DMS 273 (cell line): ENCODE measurements at regions not wholly inside any gene's neighbourhood (a gene's known extent, or its start where the extent isn't known, plus 50 kb on each side); places are given as distances from the start of the nearest gene placed in this dataset.
"Not testable (repeated sequence)": the region's sequence is repeated elsewhere in the genome, so short reads cannot be mapped to it uniquely, and the experiment has no call there.

Experiments
- DNase-seq: peaks from one replicate; lab custom pipeline; 2025; ENCODE audit not compliant: unreplicated experiment; lab: John Stamatoyannopoulos, UW

DNA sequence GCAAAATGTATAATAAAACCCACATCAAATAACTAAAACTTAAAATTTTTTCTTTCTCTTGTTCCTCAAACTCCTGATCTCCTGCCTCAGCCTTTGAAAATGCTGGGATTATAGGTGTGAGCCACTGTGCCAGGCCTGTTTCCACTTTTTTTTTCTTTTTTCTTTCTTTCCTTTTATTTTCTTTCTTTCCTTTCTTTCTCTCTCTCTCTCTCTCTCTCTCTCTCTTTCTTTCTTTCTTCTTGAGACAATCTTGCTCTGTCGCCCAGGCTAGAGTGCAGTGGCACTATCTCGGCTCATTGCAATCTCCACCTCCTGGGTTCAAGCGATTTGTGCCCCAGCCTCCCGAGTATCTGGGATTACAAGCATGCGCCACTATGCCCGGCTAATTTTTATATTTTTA, 164.6 kb downstream of the OR2B2 start:
- no peak for DNase-seq

DNA sequence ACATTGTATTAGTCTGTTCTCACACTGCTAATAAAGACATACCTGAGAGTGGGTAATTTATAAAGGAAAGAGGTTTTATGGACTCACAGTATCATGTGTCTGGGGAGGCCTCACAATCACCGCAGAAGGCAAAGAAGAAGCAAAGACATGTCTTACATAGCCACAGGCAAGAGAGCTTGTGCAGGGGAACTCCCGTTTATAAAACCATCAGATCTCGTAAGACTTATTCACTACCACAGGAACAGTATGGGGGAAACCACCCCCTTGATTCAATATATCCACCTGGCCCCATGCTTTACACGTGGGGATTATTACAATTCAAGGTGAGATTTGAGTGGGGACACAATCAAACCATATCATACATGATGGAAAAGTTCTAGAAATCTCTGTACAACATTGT, 165.3 kb downstream of the OR2B2 start:
- not testable (repeated sequence) for DNase-seq

DNA sequence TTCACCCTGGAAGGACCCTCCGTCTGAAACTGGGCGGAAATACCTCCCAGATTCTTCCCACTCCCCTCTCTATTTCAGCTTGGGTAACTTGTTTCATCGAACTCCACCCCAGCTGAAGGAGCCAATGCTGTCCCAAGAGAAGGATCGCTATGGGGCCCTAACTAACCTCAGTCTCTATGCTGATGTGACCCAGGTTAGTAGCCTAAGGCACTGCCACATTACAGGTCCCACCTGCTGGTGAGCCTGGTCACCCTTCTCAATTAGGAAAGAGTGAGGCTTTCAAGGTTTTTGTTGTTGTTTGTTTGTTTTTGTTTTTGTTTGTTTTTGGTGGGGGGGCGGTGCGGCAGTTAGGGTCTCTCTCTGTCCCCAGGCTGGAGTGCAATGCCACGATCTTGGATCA, 168.4 kb downstream of the OR2B2 start:
- DNase-seq: no peak

DNA sequence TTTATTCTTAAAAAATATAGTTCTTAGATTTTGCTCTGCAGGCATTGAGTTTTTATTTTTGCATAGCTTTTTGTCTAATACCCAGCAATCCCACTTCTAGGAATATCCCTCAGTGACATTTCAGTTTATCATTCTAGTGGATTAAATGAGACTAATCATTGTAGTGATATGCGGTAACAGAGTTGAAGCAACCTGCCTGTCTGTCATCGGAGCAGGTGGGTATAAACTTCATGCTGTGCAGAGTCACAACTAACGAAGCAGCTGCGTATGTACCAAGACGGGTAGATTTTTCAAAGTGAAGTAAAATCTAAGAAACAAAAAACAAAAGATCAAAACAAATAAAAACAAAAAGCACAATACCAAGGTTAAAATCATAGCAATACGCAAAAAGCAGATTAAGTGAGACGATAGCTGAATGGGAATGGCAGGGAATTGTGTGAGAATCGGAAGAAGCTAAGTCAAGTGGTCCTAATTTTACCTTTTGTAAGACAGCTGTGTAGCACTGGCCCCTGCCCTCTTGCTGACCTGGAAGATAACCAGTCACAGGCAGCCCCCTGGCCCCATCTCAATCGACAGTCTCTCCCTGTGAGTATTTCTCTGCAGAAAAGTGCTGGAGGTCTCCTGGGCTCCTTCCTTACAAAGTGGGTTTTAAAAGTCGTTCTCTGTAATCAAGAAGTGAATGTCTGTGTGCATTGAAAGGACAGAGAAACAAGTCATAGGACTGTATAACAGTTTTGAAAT, 169.2 kb downstream of the OR2B2 start:
- no peak for DNase-seq

DNA sequence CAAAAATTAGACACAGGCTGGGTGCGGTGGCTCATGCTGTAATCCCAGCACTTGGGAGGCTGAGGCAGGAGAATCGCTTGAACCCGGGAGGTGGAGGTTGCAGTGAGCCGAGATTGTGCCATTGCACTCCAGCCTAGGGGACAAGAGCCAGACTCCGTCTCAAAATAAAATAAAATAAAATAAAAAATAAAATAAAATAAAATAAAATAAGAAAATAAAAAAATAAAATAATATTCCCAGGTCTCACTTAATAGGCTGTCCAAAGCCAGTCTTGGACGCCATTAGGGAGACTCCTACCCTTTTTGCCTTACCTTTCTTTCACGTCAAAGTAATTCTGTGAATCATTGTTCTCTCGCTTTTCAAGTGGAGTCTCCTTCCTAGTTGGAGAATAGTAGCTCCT, 172.3 kb downstream of the OR2B2 start:
- not testable (repeated sequence) for DNase-seq

DNA sequence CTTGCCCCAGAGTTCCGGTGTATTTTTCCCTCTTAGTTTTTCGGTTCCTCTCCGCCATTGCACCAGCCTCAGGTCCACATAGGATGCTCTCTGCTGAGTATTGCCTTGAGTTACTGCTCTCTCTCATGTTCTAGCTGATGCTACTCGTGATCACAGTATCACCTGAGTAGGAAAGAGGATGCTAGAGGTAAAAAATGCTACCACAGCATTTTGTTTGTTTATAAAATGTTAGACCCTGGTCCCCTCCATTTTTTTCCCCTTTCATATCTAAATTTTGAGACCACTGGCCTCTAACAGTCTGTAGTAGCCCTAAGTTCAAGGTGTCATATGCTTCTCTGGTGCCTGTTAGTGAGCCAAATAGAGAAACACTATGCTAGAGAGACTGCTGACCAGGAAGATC, 175.5 kb downstream of the OR2B2 start:
- DNase-seq: no peak

DNA sequence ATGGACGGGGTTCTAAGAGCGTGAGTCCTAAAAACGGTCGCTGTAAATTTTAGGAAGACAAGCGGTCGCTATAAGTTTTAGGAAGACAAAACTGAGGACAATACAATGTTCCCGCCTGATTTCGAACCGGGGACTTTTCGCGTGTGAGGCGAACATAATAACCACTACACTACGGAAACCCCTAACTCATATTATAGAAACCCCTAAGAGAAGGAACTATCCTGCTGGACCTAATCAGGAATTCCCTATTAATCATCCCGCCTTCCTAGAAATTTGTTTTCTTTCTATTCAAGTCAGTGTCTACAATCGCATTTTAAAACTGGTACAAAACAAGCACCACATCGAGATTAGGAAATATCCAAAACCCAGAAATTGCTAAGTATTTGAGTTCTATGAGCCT, 183.8 kb downstream of the OR2B2 start:
- no peak for DNase-seq

DNA sequence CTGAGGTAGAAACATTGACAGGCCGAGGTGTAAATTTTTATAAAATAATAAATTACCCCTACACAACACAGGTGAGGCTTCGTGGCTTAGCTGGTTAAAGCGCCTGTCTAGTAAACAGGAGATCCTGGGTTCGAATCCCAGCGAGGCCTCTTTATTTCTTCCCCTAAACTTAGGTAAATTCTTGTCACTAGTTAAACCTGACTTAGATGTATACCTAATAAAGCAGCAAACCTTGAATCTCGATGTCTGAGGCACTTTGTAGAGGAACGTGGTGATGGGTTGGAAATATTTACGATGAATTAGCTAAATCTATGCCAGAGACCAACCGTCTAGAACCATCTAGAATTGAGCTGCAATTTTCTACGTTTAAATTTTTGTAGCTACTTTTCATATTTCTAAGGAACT, 185.6 kb downstream of the OR2B2 start:
- DNase-seq: peak; percentile 85

DNA sequence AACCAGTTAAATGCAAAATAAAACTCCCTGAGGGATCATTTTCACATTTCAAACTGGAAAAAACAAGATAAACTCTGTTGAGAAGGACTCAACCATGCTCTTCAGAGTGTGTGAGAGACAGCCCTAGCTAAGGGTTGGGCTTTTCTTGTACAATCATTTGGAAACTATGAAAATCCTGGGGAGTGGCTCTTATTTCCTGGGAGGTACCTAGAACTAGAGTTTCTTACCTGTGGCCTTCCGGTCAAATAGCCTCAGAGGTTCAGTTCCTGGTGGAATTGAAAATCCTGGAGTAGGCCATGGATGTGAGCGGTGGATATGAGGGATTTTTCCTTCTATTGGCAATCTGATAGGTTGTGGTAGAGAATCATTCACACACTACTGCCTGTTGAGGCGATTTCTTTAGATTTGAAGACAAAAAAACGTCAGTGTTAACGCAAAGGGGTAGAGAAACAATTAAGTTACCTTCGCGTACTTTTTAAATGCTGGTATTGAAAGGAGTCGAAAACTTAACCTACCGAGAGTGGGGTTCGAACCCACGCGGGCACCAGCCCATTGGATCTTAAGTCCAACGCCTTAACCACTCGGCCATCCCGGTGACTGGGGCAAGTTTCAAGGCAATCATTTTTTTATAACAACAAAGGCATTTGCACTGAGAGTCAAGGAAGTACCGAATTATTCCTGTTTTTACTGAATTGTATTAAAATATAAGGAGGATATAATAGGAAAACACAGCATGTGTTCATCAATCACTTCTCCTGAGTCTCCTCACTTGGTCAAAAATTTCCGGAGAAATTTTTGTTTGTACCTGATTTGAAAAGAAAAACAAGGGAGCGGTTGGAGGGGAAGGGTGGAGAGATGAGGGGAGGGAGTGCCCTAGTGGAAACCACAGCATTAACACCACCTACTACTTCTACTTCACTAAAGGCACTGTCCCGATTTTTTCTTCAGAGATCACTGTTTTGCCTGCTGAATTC, 191.3 kb downstream of the OR2B2 start:
- peak; percentile 91 for DNase-seq

DNA sequence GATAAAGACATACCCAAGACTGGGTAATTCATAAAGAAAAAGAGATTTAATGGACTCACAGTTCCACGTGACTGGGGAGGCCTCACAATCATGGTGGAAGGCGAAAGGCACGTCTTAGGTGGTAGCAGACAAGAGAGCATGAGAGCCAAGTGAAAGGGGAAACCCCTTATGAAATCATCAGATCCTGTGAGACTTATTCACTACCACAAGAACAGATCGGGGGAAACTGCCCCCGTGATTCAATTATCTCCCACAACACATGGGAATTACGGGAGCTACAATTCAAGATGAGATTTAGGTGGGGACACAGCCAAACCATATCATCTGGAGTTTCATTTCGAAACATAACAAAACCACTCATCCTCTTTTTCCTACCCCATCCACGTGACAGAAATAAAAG, 193.2 kb downstream of the OR2B2 start:
- DNase-seq: not testable (repeated sequence)

DNA sequence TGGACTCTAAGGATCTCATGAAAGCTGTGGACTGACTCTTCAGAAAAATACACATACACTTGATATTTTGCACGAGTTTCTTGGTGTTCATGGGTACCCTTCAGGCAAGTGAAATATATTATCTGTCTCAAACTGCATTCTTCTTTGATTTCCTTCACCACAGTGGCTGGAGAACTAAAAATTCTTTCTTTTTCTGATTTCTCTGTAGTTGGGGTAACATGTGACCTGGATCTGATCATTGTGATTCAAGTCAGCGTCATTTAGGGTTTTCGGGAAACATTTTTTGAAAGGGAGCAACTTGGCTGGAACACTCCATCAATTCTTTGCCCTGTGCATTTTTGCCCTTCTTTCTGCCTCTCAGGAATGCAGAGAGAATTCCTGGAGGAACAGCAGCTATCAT, 205.8 kb downstream of the OR2B2 start:
- DNase-seq: no peak

DNA sequence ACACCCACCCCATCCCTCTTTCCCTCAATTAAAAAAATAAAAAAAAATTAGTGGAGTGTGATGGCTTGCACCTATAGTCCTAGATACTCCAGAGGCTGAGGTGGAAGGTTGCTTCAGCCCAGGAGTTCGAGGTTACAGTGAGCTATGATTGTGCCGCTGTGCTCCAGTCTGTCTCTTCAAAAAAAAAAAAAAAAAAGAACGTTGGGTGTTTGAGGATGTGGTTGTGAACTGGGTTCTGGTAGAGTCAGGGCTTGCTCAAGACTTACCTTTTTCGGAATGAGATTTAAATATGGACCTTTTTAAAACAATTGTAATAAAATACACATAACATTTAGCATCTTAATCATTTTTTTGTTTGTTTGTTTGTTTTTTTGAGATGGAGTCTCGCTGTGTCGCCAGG, 211.9 kb downstream of the OR2B2 start:
- no peak for DNase-seq

DNA sequence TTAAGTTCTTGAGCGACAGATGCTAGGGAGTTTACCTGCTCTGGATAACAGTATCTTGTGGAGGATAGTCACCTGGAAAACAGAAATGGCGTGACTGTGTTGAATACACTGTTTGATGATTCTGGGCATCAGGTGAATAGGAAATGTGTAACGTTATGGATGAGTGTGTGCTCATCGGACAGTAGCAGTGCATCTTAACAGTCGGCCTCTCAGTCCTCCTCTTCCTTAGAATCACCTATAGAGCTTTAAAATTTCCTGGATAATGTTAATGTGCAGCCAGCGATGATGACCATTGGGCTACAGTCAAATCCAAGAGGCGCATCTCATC, 217.7 kb downstream of the OR2B2 start:
- peak; percentile 32 for DNase-seq

DNA sequence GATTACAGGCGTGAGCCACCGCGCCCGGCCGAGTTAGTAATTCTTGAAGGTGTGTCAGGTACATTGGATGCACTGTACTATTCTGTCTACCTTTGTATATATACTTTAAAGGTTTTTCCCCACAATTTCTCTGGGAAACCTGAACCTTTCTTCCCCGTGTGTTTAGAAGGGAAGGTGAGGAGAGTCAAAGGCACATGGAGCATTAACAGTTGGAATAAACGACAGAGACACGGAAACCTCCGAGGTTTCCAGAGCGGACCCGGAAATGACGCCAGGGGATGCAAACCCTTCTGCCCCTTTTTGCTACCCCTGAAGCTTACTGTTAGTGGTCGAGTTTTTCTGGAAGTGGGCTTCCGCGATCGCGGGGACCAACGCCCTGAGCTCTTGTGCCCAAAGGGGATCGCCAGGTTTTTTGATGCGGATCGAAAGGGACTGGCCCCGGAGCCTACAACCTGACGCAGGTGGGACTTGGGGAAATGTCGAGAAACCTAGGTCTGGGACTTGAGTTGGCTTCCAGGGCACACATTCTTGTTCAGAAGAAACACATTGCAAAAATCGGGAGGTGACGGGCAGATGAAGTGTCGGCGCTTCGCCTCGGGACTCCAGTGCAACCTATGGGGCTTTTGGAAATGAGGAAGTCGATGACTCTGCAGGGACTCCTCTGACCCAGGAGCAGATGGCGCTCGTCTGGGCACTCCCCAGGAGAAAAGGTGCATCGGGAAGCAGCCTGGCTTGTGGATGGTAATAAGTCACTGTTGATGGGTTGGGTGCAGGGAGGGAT, 218.2 kb downstream of the OR2B2 start:
- peak; percentile 88 for DNase-seq

DNA sequence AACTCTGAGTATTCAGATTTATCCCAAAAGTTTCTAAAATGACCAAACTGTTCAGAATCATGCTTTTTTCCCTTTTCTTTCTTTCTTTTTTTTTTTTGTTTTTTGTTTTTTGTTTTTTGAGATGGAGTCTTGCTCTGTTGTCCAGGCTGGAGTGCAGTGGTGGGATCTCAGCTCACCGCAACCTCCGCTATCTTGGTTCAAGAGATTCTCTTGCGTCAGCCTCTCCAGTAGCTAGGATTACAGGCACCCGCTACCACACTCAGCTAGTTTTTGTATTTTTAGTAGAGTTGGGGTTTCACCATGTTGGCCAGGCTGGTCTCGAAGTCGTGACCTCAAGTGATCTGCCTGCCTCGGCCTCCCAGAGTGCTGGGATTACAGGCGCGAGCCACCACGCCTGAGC, 219.2 kb upstream of the ZNF184 start:
- DNase-seq: not testable (repeated sequence)

DNA sequence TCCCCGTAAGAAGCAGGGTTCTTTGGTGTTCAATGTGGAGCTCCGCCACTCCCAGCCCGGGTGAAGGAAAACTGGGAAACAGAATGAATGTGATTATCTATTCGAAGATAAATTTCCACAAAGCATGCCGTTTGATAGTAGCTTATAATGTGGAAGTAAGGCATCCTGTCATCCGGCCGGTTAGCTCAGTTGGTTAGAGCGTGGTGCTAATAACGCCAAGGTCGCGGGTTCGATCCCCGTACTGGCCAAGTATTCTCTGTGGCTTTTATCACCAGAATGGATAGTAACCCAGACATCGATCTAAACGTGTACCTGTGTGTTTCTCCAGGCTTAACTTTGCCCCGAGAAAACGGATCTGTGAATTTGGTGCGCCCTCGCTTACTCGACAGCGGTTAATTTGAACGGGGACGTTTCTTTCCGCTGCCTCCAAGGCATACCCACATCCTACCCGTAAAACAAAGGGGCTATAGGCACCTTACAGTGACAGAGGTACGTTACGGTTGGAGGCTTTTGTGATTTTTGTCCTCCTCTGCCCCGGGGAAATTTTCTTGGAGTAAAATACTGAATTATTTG, 215.2 kb upstream of the ZNF184 start:
- DNase-seq: peak; percentile 96

DNA sequence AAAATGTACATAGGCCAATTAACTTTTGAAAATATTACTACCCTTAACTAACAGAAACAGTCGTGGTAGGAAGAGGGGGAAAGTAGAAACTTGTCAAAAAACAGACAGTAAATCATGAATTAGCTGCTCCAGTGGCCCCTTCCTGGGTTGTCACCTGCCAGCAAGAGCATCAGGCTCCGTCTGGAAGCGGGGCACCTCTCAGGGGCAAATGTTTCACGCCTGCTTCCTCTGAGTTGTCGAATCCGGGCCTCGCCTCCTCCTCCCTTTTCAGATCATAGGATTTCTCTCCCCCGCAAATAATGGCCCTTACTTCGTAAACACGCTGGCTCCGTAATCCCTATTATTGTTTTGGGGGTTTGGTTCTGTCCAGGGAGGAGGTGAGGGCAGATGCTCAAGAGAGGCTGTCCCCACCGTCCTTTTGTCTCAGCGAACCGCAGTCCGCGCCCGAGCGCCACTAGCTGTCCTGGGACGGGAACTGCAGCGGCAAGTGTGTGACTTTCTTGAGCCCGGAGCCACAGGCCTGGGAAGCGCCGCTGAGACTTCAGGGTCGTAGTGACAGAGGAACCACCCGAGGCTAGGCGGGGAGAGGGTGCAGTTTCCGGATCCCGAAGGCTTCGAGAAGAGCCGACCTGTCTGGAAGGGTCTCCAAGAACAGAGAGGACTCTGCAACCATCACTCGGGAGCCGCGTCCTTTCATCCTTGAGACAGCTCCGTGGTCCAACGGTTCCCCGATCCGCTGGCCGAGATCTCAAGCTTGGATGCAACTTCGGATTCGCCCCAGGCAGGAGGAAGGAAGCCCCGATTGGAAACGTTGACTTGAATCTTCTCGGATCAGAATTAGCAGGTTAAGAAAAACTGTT, 214.5 kb upstream of the ZNF184 start:
- DNase-seq: peak; percentile 94

DNA sequence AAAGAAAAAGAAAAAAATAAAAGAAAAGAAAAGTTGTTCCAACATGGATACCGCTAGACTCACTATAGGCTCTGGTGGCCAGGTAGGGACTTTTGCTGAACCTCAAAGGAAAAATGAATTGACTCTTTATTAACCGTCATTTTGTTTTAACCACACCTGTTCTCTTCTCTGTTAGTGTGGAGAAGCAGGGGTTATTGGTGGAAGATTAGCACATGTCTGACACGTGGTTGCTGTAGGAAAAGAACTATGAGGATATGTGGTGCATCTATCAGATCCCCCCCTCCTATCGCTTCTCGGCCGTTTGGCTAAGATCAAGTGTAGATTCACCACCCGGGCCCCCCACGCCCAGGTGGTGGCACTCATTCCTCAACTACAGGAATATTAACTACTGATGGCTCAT, 212.4 kb upstream of the ZNF184 start:
- DNase-seq: no peak

DNA sequence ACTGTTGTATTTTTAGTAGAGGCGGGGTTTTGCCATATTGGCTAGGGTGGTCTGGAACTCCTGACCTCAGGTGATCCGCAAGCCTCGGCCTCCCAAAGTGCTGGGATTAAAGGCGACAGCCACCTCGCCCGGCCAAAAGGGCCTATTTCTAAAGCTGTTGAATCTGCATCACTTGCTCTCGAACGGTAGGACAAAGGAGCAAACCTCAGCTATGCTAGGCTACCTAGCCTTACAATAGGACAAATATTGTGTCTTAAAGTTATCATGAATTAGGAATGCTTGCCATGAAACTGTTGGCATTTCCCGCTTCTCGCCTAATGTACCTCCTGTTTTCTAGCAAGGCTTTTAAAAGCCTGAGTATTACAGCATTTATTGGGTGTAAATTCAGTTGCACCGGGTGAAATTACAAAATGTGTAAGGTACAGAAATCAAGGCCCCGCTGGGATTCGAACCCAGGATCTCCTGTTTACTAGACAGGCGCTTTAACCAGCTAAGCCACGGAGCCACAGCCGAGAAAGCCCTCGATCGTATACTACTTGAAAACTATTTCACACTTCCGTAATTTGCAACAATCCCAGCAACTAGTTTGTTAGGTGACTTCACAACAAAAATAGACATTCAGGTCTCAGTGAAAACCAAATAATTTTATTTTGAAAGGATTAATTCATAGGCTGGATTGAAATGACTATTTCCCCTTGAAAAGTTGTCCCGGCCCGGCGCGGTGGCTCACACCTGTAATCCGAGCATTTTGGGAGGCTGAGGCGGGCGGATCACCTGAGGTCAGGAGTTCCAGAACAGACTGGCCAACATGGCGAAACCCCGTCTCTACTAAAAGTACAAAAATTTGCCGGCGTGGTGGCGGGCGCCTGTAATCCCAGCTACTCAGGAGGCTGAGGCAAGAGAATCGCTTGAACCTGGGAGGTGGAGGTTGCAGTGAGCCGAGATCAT, 211.6 kb upstream of the ZNF184 start:
- DNase-seq: peak; percentile 96
